ENCODE measurements at regions not wholly inside any gene's neighbourhood (a gene's known extent, or its start where the extent isn't known, plus 50 kb on each side); places are given as distances from the start of the nearest gene placed in this dataset.

DNA sequence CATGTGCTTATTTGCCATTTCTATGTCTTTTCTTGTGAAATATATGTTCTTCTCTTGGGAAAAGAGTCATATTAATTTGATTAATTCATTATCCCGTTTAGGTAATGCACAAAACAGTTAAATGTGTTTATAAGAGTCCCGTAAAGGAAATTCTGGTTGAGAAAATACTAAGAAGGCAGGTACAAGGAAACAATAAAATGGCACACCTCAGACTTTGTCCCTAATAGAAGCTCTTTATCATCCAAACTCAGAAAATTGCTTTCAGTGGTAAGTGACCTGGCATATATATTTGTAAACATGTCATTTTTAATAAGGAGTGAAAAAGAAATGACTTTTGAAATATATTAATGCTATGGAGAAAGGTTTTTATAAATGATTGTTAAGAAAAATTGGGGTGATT, 540.5 kb upstream of the CITED2 start:
- TF ChIP-seq, protein P1, sequence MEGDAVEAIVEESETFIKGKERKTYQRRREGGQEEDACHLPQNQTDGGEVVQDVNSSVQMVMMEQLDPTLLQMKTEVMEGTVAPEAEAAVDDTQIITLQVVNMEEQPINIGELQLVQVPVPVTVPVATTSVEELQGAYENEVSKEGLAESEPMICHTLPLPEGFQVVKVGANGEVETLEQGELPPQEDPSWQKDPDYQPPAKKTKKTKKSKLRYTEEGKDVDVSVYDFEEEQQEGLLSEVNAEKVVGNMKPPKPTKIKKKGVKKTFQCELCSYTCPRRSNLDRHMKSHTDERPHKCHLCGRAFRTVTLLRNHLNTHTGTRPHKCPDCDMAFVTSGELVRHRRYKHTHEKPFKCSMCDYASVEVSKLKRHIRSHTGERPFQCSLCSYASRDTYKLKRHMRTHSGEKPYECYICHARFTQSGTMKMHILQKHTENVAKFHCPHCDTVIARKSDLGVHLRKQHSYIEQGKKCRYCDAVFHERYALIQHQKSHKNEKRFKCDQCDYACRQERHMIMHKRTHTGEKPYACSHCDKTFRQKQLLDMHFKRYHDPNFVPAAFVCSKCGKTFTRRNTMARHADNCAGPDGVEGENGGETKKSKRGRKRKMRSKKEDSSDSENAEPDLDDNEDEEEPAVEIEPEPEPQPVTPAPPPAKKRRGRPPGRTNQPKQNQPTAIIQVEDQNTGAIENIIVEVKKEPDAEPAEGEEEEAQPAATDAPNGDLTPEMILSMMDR (IDR thresholded peaks at IDR 0.05) = no peak
- H3K4me1 ChIP-seq = no peaks in the 10 kb centered on the region
- H3K36me3 ChIP-seq = no peaks in the 10 kb centered on the region
- DNase-seq = no peak
- H3K27ac ChIP-seq = no peak overlapping the region
- intact Hi-C loops (cut with DNase I) = no loop called here
- H3K9me3 ChIP-seq = no peaks in the 10 kb centered on the region
- no peak for ATAC-seq
- H3K27me3 ChIP-seq (ENCODE audit: low read depth) = no peaks in the 10 kb centered on the region
- no peak overlapping the region for H3K4me3 ChIP-seq

DNA sequence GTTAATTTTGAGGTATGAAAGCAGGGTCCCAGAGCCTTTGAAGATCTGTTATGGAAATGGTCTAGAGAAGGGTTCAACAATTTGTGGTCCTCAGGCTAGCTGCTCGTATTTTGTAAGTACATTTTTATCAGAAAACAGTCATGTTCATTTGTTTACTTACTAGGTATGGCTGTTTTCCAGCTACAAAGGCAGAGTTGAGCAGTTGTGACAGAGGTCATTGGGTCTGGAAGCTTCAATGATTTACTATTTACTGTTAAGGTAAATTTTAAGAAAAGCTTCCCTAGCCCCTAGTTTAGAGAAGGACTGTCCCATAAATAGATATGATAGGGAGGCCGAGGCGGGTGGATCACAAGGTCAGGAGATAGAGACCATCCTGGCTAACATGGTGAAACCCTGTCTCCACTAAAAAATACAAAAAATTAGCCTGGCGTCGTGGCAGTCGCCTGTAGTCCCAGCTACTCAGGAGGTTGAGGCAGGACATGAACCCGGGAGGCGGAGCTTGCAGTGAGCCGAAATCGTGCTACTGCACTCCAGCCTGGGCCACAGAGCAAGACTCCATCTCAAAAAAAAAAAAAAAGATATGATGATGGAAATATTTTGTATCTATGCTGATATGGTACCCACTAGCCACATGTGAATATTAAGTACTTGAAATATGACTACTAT, 538.4 kb upstream of the CITED2 start:
- no peak overlapping the region for H3K27ac ChIP-seq
- H3K9me3 ChIP-seq = no peaks in the 10 kb centered on the region
- intact Hi-C loops (cut with DNase I) = no loop called here
- no peak overlapping the region for H3K4me3 ChIP-seq
- no peak for DNase-seq
- TF ChIP-seq, protein P1 (IDR thresholded peaks at IDR 0.05) = no peak
- no peak for ATAC-seq
- H3K27me3 ChIP-seq (ENCODE audit: low read depth) = no peaks in the 10 kb centered on the region
- H3K36me3 ChIP-seq = no peaks in the 10 kb centered on the region
- no peaks in the 10 kb centered on the region for H3K4me1 ChIP-seq

DNA sequence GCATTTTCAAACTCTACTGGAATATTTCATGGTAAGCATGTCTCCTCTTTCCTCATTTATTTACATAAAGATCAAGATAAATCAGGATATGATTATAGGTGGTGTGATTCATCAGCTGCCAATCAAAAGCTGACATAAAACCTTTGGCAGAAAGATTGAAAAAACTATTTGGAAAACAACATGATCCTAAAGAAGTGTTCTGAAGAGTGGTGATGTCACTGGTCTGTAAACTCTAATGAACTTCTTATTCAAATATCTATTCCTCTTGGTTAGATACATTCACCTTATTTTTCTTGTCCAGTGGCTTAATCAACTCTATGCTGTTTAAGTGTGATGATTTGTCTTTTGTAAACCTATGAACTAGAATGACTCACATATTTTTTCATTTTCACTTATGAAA, 535.5 kb upstream of the CITED2 start:
- H3K27ac ChIP-seq = no peak overlapping the region
- TF ChIP-seq, protein P1 (IDR thresholded peaks at IDR 0.05) = no peak
- no peaks in the 10 kb centered on the region for H3K27me3 ChIP-seq (ENCODE audit: low read depth)
- ATAC-seq (no peak), DNase-seq (no peak)
- no peak overlapping the region for H3K4me3 ChIP-seq
- H3K9me3 ChIP-seq = no peaks in the 10 kb centered on the region
- H3K36me3 ChIP-seq = no peaks in the 10 kb centered on the region
- no peaks in the 10 kb centered on the region for H3K4me1 ChIP-seq
- intact Hi-C loops (cut with DNase I) = no loop called here

- no peaks in the 10 kb centered on the region for H3K36me3 ChIP-seq
- ATAC-seq (no peak), DNase-seq (no peak)
- no peaks in the 10 kb centered on the region for H3K27me3 ChIP-seq (ENCODE audit: low read depth)
- no peak overlapping the region for H3K27ac ChIP-seq
- no peaks in the 10 kb centered on the region for H3K4me1 ChIP-seq
- TF ChIP-seq, protein P1 (IDR thresholded peaks at IDR 0.05) = no peak
- intact Hi-C loops (cut with DNase I) = no loop called here
- H3K4me3 ChIP-seq = no peak overlapping the region
- H3K9me3 ChIP-seq = no peaks in the 10 kb centered on the region
Measured at GRCh38 chr6:139905404-139906052, 531.1 kb upstream of the CITED2 start.

DNA sequence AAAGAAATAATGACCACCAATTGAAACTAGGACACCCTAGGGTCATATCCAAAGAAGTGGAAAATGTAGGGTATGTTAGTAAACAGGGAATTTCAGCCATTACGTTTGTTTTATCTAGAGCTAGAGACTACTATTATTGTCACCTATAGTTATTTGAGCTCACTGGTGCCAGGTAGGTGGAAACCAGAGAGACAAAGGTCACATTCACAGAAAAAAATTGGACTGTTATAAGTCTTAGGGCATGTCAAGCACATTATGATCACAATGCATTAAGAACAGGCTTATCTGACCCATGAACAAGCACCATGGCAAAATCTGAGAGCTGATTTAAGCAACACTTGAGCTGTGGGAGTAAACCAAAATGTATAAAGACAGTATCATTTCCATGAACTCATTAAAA, 530.1 kb upstream of the CITED2 start:
- intact Hi-C loops (cut with DNase I) = no loop called here
- no peaks in the 10 kb centered on the region for H3K36me3 ChIP-seq
- no peaks in the 10 kb centered on the region for H3K4me1 ChIP-seq
- no peak overlapping the region for H3K27ac ChIP-seq
- H3K9me3 ChIP-seq = no peaks in the 10 kb centered on the region
- ATAC-seq = no peak
- no peak overlapping the region for H3K4me3 ChIP-seq
- DNase-seq = no peak
- no peaks in the 10 kb centered on the region for H3K27me3 ChIP-seq (ENCODE audit: low read depth)
- TF ChIP-seq, protein P1 (IDR thresholded peaks at IDR 0.05) = no peak

All from lower lobe of right lung (tissue), 2 donors.